ENCODE measurements at regions not wholly inside any gene's neighbourhood (a gene's known extent, or its start where the extent isn't known, plus 50 kb on each side); places are given as distances from the start of the nearest gene placed in this dataset.
"Not testable (repeated sequence)": the region's sequence is repeated elsewhere in the genome, so short reads cannot be mapped to it uniquely, and the experiment has no call there.

GRCh38 chr16:31810863-31811262 is 62.7 kb upstream of the ZNF267 start:
- 66% methylated on average over 5 of the region's 5 CpGs for WGBS
- DNase-seq (ENCODE audit: low spot score): no peak
- intact Hi-C loops (cut with DNase I): no loop called here
- no peak overlapping the region for H3K4me3 ChIP-seq
- H3K27me3 ChIP-seq (replicated peaks; ENCODE audit: insufficient read depth): no peaks in the 10 kb centered on the region
- H3K4me1 ChIP-seq (replicated peaks): no peaks in the 10 kb centered on the region
- H3K36me3 ChIP-seq: no peaks in the 10 kb centered on the region
- no peaks in the 10 kb centered on the region for H3K9me3 ChIP-seq
- TF ChIP-seq POLR2A (IDR thresholded peaks at IDR 0.05) (no peak), POLR2AphosphoS5 (IDR thresholded peaks at IDR 0.05) (no peak), CTCF (IDR thresholded peaks at IDR 0.05) (no peak)
- no peak overlapping the region for H3K27ac ChIP-seq

GRCh38 chr16:31816141-31816540 is 57.5 kb upstream of the ZNF267 start:
- H3K27me3 ChIP-seq (replicated peaks; ENCODE audit: insufficient read depth); DNase-seq (ENCODE audit: low spot score); H3K4me1 ChIP-seq (replicated peaks); H3K27ac ChIP-seq; H3K9me3 ChIP-seq; intact Hi-C loops (cut with DNase I); H3K4me3 ChIP-seq; H3K36me3 ChIP-seq: not testable (repeated sequence)
- WGBS: 85% methylated on average over 3 of the region's 6 CpGs

- no peaks in the 10 kb centered on the region for H3K9me3 ChIP-seq
- peaks cover 8% of the 10 kb centered on the region for H3K27me3 ChIP-seq (replicated peaks; ENCODE audit: insufficient read depth)
Measured at GRCh38 chr16:31819386-31819785, 54.2 kb upstream of the ZNF267 start.

GRCh38 chr16:31819948-31820347 is 53.7 kb upstream of the ZNF267 start:
- no peak overlapping the region for H3K4me3 ChIP-seq
- H3K27ac ChIP-seq: no peak overlapping the region
- H3K9me3 ChIP-seq: no peaks in the 10 kb centered on the region
- no peaks in the 10 kb centered on the region for H3K4me1 ChIP-seq (replicated peaks)
- no peak for TF ChIP-seq CTCF (IDR thresholded peaks at IDR 0.05)
- TF ChIP-seq POLR2AphosphoS5 (IDR thresholded peaks at IDR 0.05): no peak
- TF ChIP-seq POLR2A (IDR thresholded peaks at IDR 0.05): no peak
- WGBS: 73% methylated on average over 16 of the region's 16 CpGs
- peaks cover 8% of the 10 kb centered on the region for H3K27me3 ChIP-seq (replicated peaks; ENCODE audit: insufficient read depth)
- intact Hi-C loops (cut with DNase I): no loop called here
- no peak for DNase-seq (ENCODE audit: low spot score)
- H3K36me3 ChIP-seq: no peaks in the 10 kb centered on the region

More at GRCh38 chr16:31819386-31819785, 54.2 kb upstream of the ZNF267 start:
- intact Hi-C loops (cut with DNase I): no loop called here
- Histone ChIP-seq H3K4me1 (replicated peaks) (no peaks in the 10 kb centered on the region), H3K4me3 (no peak overlapping the region), H3K36me3 (no peaks in the 10 kb centered on the region), H3K27ac (no peak overlapping the region)
- DNase-seq (ENCODE audit: low spot score): no peak
- TF ChIP-seq POLR2AphosphoS5 (IDR thresholded peaks at IDR 0.05) (no peak), CTCF (IDR thresholded peaks at IDR 0.05) (no peak), POLR2A (IDR thresholded peaks at IDR 0.05) (no peak)
- 37% methylated on average over 17 of the region's 38 CpGs for WGBS

Small RNAs in the stretch of these regions (small RNA-seq; reads per million reads assigned to genes)
- gene AC074050.1: 0 reads per million in 2 donors
